SHP77 treated with DMSO at 0.1 percent for 48 hours (cell line): ENCODE measurements at regions not wholly inside any gene's neighbourhood (a gene's known extent, or its start where the extent isn't known, plus 50 kb on each side); places are given as distances from the start of the nearest gene placed in this dataset.

Source experiments
- DNase-seq: peaks from one replicate; lab custom pipeline; 2025; lab: John Stamatoyannopoulos, UW

DNA sequence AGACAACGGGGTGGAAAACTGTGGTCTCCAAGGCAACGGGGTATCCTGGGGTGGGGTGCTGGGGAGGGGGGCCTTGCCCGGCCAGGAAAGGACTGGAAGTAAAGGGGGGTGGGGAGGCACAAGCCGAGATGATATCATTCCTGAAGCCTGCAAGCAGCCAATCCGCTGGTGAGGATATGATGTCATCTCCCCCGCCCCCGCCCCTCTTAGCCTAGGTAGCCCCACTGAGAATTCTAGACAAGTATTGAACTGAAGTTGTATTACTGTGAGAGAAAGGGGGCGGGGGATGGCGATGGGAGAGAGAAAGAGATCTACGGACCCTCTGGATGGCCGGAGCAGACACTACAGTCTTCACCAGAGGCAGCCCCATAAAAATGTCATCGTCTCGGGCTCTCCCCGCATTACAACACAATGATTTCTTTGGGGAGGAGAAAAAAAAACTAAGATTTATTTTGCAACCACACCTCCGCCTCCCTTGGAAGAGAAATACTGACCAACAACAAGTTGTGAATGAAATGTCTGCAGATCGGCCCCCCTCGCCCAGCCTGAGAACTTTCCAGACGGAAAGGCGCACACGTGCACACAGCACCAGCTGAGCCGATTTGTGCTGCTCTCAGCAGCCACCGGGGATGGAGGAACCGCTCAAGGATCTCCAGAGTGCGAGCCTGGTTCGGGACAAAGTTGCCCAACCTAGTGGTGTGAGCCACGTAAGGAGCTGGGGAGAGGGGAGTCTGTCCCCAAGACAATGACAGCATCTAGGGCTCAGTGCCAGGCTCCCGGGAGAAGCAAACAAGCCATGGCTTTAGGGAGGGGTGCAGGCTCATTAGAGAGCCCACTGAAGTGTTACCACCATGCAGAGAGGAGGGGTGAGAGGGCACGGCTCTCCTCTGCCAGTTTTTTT, 222.1 kb downstream of the SOX9 start:
- DNase-seq: no peak

GRCh38 chr17:72343911-72344310, 223.1 kb downstream of the SOX9 start:
- DNase-seq: no peak

DNA sequence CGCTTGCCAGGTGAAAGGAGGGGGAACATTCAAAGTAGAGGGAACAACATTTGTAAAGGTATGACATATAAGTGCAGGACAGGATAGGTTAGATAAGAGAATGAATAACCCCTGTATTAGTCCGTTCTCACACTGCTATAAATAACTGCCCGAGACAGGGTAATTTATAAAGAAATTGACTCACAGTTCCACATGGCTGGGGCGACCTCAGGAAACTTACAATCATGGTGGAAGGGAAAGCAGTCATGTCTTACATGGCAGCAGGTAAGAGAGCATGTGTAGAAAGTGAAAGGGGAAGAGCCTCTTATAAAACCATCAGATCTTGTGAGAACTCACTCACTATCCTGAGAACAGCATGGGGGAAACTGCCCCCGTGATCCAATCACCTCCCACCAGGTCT, 223.8 kb downstream of the SOX9 start:
- no peak for DNase-seq

DNA sequence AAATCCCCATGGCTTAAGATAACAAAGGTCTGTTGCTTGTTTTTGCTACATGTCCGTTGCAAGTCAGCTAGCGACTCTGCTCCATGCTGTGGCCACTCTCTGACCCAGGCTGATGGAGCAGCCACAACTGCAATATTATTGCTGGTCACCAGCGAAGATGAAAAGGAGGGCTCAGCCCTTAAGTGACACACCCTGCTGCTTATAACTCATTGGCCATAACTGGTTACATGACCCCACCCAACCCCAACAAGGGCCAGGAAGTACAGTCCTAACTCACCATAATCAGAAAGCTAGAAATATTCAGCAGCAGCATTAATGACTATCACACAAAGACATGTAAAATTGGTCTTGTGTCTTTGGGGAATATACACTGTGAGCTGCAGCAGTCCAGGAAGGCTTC, 224.3 kb downstream of the SOX9 start:
- DNase-seq: no peak

DNA sequence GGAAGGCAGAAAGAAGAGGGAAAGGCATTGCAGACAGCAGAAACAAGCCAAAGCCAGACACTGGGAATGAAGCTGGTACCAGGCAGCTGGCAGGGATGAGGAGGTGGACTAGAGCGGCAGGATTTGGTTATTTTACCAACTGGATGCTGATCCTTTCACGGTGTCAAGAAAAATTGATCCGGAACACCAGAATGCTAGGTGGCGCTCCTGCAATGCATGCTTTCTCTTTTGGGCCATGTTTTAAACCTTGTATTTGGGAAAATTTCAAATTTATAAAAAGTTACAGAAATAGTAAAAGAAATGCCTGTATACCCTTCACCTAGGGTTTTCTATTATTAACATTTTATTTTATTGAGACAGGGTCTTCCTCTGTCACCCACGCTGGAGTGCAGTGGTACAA, 224.7 kb downstream of the SOX9 start:
- DNase-seq: no peak

DNA sequence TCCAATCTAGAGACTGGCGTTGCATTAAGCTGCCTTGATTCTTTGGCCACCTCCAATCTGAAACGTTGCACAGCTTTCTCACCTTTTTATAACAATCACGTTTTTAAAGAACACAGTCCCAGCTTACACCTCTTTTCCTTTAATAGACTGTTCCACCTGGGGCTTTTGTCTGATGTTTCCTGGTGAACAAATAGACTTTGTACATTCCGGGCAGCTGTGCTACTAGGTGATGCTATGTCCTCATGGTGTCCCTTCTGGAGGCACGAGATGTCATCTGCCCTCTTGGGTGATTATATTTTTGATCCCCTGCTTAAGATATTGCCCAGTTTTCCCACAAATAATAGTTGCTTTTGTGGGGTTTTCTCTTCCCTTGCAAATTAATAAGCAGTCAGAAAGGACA, 225.5 kb downstream of the SOX9 start:
- DNase-seq: no peak

DNA sequence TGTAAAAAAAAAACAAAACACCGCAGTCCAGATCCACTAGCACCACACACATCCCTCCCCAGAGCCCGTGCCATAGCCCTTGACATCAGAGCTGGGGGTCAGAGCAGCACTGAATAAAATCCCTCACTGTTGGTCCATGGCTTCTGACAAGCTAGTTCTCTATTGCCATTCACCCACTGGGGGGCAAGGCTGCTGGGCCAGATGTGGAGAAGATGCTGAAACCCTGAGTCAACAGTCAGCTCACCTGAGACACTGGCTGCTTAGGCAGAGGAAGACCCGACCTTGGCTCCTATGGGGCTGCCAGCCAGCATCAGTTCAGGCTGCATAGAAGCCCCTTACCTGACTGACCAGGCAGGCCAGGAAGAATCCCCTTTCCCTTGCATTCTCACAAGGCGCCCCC, 228.2 kb downstream of the SOX9 start:
- DNase-seq: no peak

DNA sequence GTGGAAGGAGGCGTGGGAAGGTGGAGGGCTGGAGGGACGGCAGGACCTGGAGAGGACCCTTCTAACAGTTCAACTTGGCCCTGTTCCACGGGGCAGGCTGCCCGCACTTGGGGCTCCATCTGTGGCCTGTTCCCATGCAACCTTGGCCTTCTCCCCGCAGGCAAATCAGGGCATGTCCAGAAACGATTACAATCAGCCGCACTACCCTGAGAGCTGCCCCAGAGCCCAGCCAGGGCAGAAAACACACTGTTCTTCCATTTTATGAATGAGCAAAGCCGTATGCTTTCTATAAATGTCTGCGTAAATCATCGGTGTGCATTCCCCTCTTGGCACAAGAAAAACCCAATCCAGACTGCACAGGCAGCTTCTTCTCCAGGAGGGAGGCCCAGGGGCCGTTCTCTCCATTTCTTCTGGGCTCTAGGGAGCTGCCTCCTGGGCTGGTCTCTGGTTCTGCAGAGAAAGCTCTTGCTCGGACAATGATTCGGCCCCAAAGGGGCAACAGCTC, 228.7 kb downstream of the SOX9 start:
- DNase-seq: no peak

DNA sequence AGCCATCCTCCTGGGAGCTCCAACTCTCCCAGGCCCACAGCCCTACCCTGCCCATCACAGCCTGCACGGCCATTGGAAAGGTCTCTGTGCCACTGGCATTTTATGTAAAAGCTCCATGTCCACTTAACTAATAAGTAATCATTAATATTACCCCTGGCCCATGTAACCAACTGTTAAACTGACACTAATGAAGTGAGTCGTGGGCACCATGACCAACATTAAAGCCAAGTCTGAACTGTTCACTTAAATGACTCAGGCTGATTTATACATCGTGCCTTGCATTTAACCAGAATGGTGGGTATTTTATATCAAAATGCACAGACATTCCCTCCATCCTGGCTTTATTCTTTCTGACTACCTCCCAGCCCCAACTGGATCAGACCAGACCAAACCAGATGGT, 229.3 kb downstream of the SOX9 start:
- DNase-seq: no peak

GRCh38 chr17:72351365-72351764, 230.5 kb downstream of the SOX9 start:
- no peak for DNase-seq

GRCh38 chr17:72351884-72352346, 231.1 kb downstream of the SOX9 start:
- DNase-seq: no peak

DNA sequence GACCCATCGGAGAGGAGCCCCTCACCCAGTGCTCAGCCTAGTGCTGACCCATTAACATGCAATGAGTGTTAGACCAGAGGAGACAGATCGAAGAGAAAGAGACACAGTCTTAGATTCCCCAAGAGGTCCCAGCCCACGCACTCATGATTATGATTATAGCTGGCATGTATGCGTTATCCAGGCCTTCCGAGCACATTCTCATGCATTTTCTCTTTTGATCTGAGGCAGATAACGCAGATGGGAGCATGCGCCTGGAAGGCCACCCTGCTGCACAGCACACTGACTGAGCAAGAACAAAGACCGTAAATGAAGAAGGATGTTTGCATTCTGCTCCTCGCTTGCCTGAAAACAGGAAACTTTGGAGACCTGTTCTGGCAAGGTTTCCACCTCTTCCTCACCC, 232.7 kb downstream of the SOX9 start:
- no peak for DNase-seq

GRCh38 chr17:72354071-72354470, 233.3 kb downstream of the SOX9 start:
- DNase-seq: no peak

DNA sequence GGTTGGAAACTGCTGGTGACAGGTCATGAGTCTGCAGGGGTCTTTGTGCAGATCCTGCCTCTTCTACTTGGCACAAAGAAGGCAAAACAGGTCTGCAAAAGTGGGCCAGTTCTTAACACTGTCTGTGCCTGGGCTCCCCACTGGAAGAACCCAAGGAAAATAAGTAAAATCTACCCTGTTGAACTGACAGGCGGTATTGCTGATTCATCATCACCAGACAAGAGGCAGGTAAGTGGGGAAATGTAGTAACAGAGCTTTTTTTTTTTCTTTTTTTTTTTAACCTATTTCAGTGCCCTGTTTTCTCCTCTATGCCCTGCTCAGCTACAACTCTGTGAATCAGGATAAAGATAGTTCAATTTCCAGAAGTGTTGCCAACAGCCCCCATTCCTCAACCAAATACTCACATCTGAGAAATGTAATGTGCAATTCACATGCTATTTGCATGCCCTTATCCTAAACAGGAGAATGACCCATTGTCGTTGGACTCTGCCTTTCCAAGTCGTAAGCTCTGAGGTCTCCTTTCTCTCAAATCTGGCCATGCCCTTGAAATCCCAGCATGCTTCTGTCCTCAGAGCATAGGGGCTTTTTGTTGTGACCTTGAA, 237.0 kb downstream of the SOX9 start:
- no peak for DNase-seq

DNA sequence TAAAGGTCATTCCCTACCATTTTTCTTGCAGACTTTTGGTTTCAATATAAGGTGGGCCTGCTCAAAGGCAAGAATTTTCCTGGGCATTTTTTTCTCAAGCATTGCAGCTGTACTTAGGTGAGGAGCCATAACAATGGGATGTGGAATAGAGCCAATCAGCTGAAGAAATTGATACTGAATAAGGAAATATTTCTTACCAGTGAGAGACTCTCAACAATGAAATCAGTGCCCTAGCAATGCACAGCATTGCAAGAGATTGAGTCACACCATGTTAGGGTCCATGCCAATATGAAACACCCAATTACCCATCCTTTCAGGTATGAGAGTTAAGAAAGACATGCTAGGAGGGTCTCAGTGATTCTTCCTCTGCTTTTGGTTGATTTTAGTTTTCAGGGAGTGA, 237.6 kb downstream of the SOX9 start:
- no peak for DNase-seq

- no peak for DNase-seq
Measured at GRCh38 chr17:72359274-72359673, 238.5 kb downstream of the SOX9 start.

DNA sequence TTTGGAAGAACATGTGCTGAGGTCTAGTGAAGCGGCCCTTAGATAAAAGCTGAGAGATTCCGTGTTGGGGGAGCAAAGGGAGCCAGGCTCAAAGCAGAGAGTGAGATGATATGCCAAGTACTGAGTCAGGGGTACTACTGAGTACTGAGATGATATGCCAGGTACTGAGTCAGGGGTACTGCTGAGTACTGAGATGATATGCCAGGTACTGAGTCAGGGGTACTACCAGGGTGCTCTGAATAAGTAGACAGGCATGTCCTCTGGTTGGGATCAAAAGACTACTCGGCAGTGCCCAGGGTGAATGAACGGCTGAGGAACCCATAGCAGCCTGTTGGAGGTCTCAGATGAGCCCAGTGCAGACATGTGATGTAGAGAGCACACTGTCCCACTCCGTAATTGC, 239.0 kb downstream of the SOX9 start:
- DNase-seq: no peak

DNA sequence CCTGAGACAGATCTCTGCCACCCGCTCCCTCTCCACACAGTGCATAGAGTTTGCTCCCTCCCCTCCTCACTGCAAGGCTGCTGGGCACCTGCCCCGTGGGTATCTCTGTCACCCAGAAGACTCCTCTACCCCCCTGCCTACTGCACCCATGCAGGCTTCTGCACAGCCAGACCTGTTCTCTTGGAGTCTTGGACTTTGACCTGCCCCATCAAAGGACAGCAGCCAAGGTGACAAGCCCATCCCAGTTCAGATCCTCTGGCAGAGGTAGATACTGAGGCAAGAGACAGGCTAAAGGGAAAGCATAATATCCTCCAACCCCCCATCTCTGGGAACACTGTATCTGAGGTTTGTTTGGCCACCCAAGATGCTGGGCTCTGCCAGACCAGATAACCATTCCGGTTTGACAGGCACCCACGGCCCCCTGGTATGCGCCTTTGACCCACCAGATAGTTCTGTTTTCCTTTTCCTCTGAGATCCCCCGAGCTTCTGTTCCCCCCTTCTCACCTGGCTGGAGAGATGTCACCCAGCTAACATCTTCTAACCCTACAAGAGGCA, 239.6 kb downstream of the SOX9 start:
- no peak for DNase-seq

DNA sequence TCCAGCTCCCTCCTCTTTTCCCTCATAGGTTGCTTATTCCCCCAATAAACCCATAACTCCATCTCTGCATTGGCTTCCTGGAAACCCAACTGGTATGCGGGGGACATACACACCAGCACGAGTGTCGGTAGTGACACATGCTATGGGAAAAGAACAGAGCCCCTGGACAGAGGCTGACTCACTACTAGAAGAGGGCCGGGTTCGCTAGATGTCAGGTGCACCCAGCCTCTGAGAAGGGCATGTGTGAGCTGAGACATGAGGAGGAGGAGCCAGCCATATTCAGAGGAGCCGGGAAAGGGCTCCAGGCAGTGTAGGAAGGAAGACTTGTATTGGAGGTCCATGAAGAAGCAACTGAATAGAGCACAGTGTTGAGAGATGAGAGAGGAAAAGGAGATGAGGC, 241.1 kb downstream of the SOX9 start:
- DNase-seq: no peak

GRCh38 chr17:72362376-72363088, 241.7 kb downstream of the SOX9 start:
- no peak for DNase-seq

GRCh38 chr17:72363089-72363610, 242.3 kb downstream of the SOX9 start:
- no peak for DNase-seq

DNA sequence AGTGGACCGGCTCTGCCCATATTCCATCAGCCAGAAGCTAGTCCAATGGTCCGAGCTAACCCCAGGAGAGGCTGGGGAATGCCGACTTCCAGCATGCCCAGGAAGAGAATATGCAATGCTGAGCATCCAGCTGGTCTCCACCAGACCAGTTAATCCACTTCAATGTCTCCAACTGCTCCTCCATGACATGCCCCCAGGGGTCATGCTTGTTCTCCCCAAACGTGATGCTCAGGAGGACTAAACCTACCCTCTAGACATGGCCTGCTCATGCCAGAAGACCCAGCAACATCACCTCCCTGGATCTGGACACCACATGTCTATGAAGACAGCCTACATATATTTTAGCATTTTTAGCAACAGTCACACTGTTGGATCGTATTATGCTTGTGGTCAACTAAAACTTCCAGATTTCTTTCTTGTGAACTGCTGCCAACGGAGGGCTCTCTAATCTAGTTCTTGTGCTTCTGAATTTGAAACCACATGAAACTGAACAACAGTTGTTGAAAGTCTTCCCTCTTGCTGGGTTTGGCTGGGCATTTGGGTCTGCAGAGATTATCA, 245.1 kb downstream of the SOX9 start:
- DNase-seq: no peak
